SIG-M5 treated with dmso at 0.1 percent for 504 hours (cell line): ENCODE measurements at regions not wholly inside any gene's neighbourhood (a gene's known extent, or its start where the extent isn't known, plus 50 kb on each side); places are given as distances from the start of the nearest gene placed in this dataset.

Experiments
- DNase-seq: peaks from one replicate; lab custom pipeline; 2025; ENCODE audit not compliant: unreplicated experiment; lab: John Stamatoyannopoulos, UW

DNA sequence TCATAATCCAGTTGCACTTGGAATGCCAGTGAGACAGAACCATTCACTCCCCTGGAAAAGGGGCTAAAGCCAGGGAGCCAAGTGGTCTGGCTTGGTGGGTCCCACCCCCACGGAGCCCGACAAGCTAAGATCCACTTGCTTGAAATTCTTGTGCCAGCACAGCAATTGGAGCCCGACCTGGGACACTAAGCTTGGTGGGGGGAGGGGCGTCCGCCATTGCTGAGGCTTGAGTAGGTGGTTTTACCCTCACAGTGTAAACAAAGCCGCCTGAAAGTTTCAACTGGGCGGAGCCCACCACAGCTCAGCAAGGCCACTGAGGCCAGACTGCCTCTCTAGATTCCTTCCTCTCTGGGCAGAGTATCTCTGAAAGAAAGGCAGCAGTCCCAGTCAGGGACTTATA lies 200.7 kb upstream of the NPSR1 start:
- no peak for DNase-seq

DNA sequence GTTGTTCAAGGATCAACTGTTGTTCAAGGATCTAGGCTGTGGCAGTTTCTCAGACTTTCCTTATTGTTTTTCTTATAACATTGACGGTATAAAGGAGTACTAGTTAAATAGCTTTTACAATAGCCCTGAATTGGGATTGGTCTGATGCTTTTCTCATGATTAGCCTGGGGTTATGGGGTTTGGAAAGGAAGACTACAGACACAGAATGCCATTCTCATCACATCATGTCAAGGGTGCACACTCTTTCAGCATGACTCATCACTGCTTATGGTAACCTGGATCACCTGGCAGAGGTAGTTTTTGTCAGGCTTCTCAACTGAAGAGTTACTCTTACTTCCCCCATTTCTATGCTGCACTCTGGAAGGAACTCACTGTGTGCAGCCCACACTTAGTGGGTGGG lies 194.2 kb upstream of the NPSR1 start:
- DNase-seq = peak; percentile 42

DNA sequence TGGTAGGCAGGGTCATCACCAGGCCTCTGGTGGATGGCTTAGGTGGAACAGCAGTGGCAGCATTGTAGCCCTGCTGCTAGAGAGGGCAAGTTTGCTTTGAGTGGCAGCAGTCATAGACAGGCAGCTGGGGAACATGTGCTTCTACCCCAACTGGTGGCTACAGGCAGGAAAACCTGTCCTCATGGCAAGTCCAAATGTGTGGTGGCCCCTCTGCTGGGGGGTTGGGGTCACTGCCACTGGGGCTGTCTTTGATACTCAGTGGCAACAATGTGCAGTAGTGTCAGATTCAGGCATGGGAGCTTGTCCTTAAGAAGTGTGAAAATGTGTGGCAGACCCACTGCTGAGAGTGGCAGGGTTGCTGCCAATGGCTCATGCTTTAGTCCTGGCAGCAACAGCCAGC lies 186.2 kb upstream of the NPSR1 start:
- DNase-seq = no peak

DNA sequence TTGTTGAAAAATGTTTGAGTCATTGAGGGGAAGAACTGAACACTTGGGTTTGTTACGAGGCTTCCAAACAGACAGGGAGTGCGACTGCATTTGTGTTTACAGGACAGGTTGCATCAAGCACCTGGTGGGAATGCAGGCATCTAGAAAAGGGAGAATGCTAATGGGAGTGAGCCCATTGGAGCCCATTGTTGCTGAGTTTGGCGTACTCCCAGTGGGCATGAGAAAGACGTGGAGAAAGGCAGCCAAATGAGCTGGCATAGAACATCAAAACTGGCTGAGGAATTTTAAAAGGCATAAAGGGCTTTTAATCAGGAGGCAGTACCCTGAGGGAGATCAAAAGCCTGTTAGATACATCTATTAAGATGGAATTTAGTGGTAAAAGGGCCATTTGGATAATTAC lies 171.6 kb upstream of the NPSR1 start:
- no peak for DNase-seq

DNA sequence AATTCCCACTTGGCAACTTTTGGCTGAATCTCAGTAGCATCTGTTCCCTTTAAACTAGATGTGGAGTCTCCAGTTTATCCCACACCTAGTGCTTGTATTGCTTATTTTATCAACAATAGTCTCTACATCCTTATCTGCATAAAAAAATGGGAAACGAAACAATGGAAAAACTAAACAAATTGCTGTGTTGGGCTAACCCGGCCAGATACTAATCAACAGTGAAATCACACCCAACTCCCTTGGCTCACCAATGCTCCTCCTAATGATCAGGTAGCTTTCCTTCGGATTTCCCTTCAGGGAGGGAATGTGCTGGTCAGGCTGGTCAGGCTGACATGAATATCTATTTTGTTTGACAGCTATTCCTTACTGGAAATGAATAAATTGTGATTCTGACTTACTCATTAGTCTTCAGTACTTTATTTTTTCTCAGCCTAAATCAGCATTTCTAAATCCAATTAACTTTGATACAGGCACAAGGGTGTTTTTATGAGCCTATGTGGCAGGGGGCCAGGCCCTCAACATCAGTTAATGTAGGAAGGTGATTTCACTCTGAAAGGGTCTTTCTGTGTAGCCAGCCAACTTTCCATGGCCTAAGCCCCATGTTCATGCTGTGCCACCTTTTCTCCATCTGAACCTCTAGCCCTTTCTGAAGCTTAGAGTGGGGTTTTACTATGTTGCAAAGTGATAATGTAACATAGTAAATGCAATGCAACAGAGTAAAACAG lies 170.5 kb upstream of the NPSR1 start:
- no peak for DNase-seq

DNA sequence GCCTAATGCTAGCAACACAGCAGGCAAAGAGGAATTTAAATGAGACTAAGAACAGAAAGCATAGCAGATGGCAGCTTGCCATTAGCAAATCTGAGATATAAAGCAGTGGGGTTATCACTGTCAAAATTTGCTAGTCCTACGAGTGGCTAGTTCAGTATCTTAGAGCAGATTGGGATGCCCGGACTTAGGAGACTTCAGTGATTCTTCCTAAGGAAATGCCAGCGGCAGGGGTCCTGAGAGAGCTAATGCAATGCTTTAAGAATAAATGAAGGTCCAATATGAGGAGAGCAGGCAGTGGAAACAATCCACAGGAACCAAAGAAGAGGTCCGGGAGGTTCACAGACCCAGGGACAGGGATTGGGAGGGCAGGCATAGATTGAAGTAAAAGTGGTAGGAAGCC lies 169.3 kb upstream of the NPSR1 start:
- no peak for DNase-seq

DNA sequence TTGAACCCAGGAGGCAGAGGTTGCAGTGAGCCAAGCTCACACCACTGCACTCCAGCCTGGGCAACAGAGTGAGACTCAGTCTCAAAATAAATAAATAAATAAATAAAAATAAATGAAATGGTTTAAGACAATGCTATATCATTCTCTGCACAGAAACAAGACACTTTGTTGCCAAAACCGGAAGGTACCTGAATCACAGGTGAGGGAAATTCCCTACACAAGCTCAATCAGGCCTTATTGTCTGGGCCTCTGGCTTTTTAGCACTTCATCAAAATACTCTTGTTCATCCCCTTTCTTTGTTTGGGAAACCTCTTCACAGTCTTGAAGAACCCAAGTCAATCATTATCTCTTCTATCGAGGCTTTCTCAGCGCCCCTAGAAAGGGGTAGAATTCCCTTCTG lies 166.1 kb upstream of the NPSR1 start:
- DNase-seq = no peak

DNA sequence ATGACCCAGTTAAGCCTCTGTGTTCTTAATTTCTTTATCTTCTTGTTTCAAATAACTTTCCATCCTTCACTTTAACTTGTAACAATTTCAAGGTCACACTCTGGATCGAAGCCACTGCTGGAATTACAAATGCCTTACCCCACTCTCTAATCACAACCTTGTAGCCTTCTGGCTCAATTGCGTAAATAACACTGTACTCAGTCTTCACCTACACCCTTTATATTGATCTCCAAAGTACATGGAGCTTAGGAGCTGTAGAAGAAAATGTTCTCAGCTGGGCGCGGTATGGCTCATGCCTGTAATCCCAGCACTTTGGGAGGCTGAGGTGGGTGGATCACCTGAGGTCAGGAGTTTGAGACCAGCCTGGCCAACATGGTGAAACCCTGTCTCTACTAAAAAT lies 164.3 kb upstream of the NPSR1 start:
- DNase-seq = no peak

DNA sequence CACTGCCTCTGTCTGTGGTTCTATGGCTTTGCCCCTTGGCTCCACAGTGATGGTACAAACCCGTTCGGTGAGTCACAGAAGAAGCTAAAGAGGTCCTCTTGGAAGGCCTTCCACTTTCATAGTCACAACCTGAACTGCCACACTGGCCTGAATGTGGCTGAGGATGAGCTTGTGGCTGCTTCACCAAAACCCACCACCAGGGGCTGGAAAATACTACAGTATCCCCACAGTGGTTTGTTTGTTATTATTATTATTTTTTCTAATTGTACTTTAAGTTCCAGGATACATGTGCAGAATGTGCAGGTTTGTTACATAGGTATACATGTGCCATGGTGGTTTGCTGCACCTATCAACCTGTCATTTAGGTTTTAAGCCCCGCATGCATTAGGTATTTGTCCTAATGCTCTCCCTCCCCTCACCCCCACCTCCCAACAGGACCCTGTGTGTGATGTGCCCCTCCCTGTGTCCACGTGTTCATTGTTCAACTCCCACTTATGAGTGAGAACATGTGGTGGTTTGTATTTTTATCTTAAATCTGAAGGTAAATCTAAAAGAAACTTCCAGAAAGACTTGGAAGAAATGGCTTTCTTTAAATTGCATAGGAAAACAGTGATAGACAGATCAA lies 160.8 kb upstream of the NPSR1 start:
- no peak for DNase-seq

DNA sequence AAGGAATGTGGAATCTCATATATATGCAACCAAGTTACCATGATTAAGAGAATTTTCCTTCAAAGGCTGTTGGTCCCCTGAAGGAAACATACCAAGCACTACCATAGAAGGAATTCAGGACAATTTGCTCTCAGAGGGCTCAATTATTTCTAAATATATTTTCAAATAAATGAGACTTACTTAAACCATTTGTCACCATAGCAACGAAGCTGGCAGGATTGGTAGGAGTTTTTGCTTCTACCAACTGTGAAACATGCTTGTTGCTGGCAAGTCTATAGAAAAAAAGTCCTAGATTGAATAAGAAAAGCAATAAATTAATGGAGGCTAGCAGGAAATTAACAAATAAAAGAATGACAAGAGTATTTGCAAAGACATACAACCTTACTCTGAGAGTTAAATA lies 156.9 kb upstream of the NPSR1 start:
- DNase-seq = no peak

DNA sequence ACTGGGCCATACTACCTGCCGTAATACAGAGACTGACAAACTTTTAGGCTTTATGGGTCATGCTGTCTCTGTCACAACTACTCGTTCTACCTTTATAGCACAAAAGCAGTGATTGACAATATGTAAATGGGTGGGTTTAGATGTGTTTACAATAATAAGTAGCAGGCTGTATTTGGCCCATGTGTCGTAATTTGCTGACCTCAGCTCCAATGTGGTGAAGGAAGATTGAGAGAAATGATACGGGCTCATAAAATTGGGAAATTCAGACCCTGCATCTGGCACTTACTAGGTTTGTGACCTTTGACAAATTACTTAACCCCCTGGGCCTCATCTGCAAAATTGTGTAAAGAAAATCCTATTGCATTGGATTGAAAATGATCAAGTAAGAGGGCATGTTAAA lies 150.8 kb upstream of the NPSR1 start:
- DNase-seq = no peak

DNA sequence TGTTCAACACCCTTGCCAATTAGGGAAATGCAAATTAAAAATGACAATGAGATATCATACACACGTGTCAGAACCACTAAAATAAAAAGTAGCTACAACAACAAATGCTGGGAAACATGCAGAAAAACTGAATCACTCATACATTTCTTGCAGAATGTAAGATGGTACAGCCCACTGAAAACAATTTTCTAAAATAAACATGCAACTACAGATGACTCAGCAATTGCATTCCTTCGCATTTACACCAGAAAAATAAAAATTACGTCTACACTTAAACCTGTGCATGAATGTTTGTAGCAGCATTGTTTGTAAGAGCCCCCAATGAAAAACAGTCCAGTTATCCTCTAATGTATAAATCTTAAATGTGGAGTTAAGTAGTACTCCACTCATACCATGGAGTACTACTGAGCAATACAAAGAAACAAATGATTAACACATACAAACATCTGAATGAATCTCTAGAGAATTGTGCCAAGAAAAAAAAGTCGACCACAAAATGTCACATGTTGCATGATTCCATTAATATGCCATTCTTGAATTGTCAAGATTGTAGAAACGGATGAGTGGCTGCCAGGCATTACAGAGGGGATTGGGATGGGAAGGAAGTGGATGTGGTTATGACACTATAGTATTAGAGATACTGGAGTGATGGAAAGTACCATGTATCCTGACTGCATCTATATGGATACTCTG lies 134.6 kb upstream of the NPSR1 start:
- DNase-seq = no peak

DNA sequence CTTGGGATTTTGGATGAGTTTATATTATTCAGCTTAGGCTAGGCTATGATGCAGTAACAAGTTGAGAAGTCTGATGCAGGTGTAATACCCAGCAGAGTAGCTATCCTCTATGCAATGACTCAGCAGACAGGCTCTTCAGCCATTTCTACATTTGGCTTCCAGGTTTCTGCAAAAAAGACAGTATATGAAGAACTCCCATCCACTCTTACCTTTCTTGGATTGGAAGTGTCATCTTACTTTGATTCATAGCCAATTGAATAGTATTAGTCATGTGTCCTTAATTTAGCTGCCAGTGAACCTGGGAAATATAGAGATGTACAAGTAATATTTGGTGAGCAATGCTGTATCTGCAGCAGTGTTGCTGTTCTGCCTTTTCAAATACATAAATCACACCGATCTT lies 127.8 kb upstream of the NPSR1 start:
- DNase-seq = no peak

DNA sequence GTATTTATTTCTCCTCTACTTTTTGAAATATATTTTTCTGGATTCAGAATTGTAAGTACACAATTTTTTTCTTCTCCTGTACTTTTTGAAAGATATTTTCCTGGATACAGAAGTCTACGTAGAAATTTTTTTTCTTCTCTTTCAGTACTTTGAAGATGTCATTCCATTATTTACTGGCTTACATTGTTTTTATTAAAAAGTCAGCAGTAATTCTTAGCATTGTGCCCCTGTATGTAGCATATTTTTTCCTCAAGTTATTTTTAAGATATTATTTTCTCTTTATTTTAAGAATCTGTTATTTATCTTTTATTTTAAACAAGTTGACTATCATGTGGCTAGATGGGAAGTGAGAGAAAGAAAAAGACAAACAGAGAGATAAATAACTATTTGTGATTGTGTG lies 119.0 kb upstream of the NPSR1 start:
- DNase-seq = no peak

DNA sequence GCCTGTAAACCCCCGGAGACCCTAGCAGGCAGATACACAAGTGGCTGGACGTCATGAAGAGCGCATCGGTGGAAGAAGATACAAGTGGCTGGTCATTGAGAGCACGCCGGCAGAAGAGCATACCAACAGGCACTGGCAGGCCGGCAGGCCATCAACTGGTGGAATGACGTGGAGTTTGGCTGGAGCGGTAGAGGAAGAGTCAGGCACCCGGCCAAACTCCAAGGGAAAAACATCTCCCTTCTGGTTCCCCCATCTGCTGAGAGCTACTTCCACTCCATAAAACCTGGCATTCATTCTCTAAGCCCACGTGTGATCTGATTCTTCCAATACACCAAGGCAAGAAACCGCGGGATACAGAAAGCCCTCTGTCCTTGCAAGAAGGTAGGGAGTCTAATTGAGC lies 113.4 kb upstream of the NPSR1 start:
- no peak for DNase-seq

DNA sequence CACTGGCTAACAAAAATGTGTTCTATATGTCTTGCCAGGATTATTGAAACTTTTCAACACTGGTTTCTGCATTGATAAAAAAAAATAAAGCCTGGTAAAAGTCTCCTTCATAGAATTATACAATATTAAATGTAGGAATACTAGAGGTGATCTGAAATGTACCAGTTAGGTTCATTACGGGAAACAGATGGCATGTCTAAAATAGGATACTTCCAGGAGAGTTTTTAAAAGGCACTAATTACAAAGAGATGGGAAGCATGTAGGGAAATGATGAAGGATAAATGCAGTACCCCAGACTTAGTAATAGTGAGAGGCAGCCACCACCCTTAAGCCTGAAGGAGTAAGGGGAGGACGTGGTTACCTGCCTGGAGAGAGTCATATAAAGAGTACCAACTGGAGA lies 107.0 kb upstream of the NPSR1 start:
- DNase-seq = no peak

DNA sequence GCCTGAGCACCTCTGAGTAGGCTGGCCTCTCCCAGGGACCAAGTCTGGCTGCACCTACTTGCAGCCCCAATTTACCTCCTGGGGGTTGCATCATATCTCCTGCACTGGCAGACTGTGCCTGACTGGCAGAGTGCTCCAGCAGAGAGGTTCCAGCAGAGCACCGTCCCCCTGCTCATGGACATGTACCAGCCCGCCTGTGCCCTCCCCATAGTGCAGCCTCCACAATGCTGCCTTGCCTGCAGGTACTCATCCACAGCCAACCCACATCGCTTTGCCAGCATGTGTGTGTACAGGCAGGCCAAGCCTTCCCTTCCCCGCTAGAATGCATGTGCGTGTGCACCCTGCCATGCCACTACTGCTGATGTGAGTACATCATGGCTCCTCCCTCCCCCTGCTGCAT lies 105.5 kb upstream of the NPSR1 start:
- DNase-seq = no peak

DNA sequence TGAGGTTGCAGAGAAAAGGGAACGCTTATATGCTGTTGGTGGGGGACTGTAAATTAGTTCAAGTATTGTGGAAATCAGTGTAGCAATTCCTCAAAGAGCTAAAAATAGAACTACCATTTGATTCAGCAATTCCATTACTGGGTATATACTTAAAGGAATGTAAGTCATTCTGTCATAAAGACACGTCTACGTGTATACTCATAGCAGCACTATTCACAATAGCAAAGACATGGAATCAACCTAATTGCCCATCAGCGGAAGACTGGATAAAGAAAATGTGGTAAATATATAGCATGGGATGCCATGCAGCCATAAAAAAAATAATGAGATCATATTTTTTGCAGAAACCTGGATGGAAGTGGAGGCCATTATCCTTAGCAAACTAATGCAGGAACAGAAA lies 100.0 kb upstream of the NPSR1 start:
- DNase-seq = no peak

DNA sequence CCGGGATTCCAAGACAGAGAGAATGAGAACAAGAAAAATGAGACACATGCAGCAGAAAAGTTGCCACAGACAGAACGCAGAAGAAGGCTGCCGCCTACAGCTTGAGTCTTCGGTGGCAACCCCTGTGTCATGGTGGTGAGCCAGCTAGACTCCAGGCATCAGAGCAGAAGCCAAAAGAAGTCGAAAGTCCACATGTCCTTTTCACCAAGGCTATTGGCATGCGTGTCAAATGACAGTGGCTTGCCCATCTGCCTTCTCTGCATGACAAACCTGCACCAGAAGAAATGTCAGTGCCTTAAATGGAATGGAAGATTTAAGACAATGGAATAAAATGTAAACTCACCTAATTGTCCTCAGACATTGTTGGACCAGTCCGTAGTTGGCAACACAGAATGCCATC lies 93.9 kb upstream of the NPSR1 start:
- DNase-seq = no peak

DNA sequence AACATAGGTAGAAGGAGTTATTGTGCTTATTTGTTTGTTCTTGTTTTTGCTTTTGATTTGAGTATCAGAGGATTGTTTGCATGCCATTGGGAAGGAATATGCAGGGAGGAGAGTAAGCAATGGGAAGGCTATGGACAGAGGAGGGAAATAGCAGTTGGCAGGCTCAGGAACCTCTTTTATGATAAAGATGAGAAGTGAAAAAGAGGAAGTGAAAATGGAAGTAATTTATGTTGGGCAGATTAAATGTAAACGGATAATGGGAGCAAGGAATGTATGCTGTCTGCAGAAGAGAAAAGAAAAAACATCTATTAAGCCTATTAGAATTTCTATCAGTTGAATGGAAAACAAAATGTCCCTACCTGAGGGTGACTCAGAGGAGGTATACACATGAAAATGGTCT lies 90.1 kb upstream of the NPSR1 start:
- peak; percentile 44 for DNase-seq

DNA sequence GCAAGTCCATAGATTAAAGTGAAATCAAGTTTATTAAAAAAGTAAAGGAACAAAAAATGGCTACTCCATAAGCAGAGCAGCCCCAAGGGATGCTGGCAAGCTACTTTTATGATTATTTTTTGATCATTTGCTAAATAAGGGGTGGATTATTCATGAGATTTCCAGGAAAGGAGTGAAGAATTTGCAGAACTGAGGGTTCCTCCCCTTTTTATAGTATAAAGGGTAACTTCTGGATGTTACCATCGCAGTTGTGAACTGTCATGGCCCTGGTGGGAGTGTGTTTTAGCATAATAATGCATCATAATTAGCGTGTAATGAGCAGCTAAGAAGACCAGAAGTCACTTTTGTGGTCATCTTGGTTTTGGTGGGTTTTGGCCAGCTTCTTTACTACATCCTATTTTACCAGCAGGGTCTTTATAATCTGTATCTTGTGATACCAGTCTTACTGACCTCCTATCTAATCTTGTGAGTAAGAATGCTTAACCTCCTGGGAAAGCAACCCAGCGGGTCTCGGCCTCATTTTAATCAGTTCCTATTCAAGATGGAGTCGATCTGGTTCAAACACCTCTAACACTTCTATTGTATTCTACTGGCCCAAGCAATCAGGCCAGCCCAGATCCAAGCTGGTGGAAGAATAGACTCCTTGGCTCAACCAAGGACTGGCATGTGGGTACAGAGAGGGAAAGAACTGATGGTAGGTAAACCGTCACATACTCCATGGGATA lies 87.9 kb upstream of the NPSR1 start:
- no peak for DNase-seq

DNA sequence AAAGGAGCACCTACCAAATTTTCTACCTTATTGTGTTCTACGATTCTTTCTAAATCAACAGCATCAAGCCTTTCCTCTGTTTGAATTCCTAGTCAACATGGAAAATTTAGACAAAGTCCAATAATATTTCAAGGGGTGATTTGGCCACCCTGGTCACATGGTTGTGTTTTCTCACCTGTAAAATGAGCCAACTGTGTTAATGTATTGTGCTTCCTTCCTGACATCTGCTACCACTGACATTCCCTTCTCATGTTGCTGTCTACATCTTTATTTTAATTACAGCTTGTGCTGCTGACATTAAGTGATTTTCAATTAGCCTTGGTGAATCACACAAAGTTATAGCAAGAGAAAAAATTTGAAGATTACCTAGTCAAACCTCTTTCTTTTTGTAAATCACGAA lies 83.0 kb upstream of the NPSR1 start:
- DNase-seq = no peak
